ENCODE measurements at regions not wholly inside any gene's neighbourhood (a gene's known extent, or its start where the extent isn't known, plus 50 kb on each side); places are given as distances from the start of the nearest gene placed in this dataset.

- Histone ChIP-seq H3K36me3 (ENCODE audit: control insufficient read depth, insufficient read depth, low read length, severe bottlenecking) (no peaks in the 10 kb centered on the region), H3K9ac (ENCODE audit: low read length) (no peak overlapping the region), H3K4me1 (ENCODE audit: control insufficient read depth, insufficient read depth, low read length) (no peaks in the 10 kb centered on the region), H3K27me3 (replicated peaks; ENCODE audit: control insufficient read depth, insufficient read depth, low read length) (no peaks in the 10 kb centered on the region), H3K4me3 (ENCODE audit: low read length) (no peak overlapping the region), H3K9me3 (ENCODE audit: control insufficient read depth, low read length) (no peaks in the 10 kb centered on the region)
- DNase-seq (ENCODE audit: low read depth): no peak
Observed at GRCh38 chr18:78740876-78741275, 238.7 kb upstream of the SALL3 start.

- H3K27me3 ChIP-seq (replicated peaks; ENCODE audit: control insufficient read depth, insufficient read depth, low read length): no peaks in the 10 kb centered on the region
- no peak for DNase-seq (ENCODE audit: low read depth)
- H3K9me3 ChIP-seq (ENCODE audit: control insufficient read depth, low read length): no peaks in the 10 kb centered on the region
- no peak overlapping the region for H3K4me3 ChIP-seq (ENCODE audit: low read length)
- H3K36me3 ChIP-seq (ENCODE audit: control insufficient read depth, insufficient read depth, low read length, severe bottlenecking): no peaks in the 10 kb centered on the region
- no peaks in the 10 kb centered on the region for H3K4me1 ChIP-seq (ENCODE audit: control insufficient read depth, insufficient read depth, low read length)
- H3K9ac ChIP-seq (ENCODE audit: low read length): no peak overlapping the region
Observed at GRCh38 chr18:78741381-78742217, 238.0 kb upstream of the SALL3 start.

- no peak overlapping the region for H3K4me3 ChIP-seq (ENCODE audit: low read length)
- H3K36me3 ChIP-seq (ENCODE audit: control insufficient read depth, insufficient read depth, low read length, severe bottlenecking): no peaks in the 10 kb centered on the region
- H3K27me3 ChIP-seq (replicated peaks; ENCODE audit: control insufficient read depth, insufficient read depth, low read length): no peaks in the 10 kb centered on the region
- H3K9ac ChIP-seq (ENCODE audit: low read length): no peak overlapping the region
- DNase-seq (ENCODE audit: low read depth): no peak
- H3K4me1 ChIP-seq (ENCODE audit: control insufficient read depth, insufficient read depth, low read length): no peaks in the 10 kb centered on the region
- no peaks in the 10 kb centered on the region for H3K9me3 ChIP-seq (ENCODE audit: control insufficient read depth, low read length)
Observed at GRCh38 chr18:78742218-78742745, 237.3 kb upstream of the SALL3 start.

- Histone ChIP-seq H3K27me3 (replicated peaks; ENCODE audit: control insufficient read depth, insufficient read depth, low read length) (no peaks in the 10 kb centered on the region), H3K36me3 (ENCODE audit: control insufficient read depth, insufficient read depth, low read length, severe bottlenecking) (no peaks in the 10 kb centered on the region), H3K9ac (ENCODE audit: low read length) (no peak overlapping the region), H3K4me1 (ENCODE audit: control insufficient read depth, insufficient read depth, low read length) (no peaks in the 10 kb centered on the region), H3K9me3 (ENCODE audit: control insufficient read depth, low read length) (no peaks in the 10 kb centered on the region), H3K4me3 (ENCODE audit: low read length) (no peak overlapping the region)
- no peak for DNase-seq (ENCODE audit: low read depth)
Observed at GRCh38 chr18:78743078-78743477, 236.5 kb upstream of the SALL3 start.

GRCh38 chr18:78751664-78752063 is 228.0 kb upstream of the SALL3 start:
- H3K27me3 ChIP-seq (replicated peaks; ENCODE audit: control insufficient read depth, insufficient read depth, low read length): no peaks in the 10 kb centered on the region
- H3K36me3 ChIP-seq (ENCODE audit: control insufficient read depth, insufficient read depth, low read length, severe bottlenecking): no peaks in the 10 kb centered on the region
- no peaks in the 10 kb centered on the region for H3K4me1 ChIP-seq (ENCODE audit: control insufficient read depth, insufficient read depth, low read length)
- H3K9ac ChIP-seq (ENCODE audit: low read length): no peak overlapping the region
- H3K9me3 ChIP-seq (ENCODE audit: control insufficient read depth, low read length): no peaks in the 10 kb centered on the region
- no peak for DNase-seq (ENCODE audit: low read depth)
- H3K4me3 ChIP-seq (ENCODE audit: low read length): no peak overlapping the region

GRCh38 chr18:78753240-78753639 is 226.4 kb upstream of the SALL3 start:
- no peaks in the 10 kb centered on the region for H3K36me3 ChIP-seq (ENCODE audit: control insufficient read depth, insufficient read depth, low read length, severe bottlenecking)
- no peak for DNase-seq (ENCODE audit: low read depth)
- no peaks in the 10 kb centered on the region for H3K9me3 ChIP-seq (ENCODE audit: control insufficient read depth, low read length)
- H3K9ac ChIP-seq (ENCODE audit: low read length): no peak overlapping the region
- H3K4me3 ChIP-seq (ENCODE audit: low read length): no peak overlapping the region
- H3K27me3 ChIP-seq (replicated peaks; ENCODE audit: control insufficient read depth, insufficient read depth, low read length): no peaks in the 10 kb centered on the region
- H3K4me1 ChIP-seq (ENCODE audit: control insufficient read depth, insufficient read depth, low read length): no peaks in the 10 kb centered on the region

GRCh38 chr18:78754311-78755043 is 225.1 kb upstream of the SALL3 start:
- Histone ChIP-seq H3K36me3 (ENCODE audit: control insufficient read depth, insufficient read depth, low read length, severe bottlenecking) (no peaks in the 10 kb centered on the region), H3K9ac (ENCODE audit: low read length) (no peak overlapping the region)
- DNase-seq (ENCODE audit: low read depth): no peak

GRCh38 chr18:78757014-78757413 is 222.6 kb upstream of the SALL3 start:
- H3K27me3 ChIP-seq (replicated peaks; ENCODE audit: control insufficient read depth, insufficient read depth, low read length): no peaks in the 10 kb centered on the region
- no peaks in the 10 kb centered on the region for H3K36me3 ChIP-seq (ENCODE audit: control insufficient read depth, insufficient read depth, low read length, severe bottlenecking)
- DNase-seq (ENCODE audit: low read depth): no peak
- peaks cover 7% of the 10 kb centered on the region for H3K9me3 ChIP-seq (ENCODE audit: control insufficient read depth, low read length)
- no peak overlapping the region for H3K9ac ChIP-seq (ENCODE audit: low read length)
- no peak overlapping the region for H3K4me3 ChIP-seq (ENCODE audit: low read length)
- H3K4me1 ChIP-seq (ENCODE audit: control insufficient read depth, insufficient read depth, low read length): no peaks in the 10 kb centered on the region

More at GRCh38 chr18:78754311-78755043, 225.1 kb upstream of the SALL3 start:
- Histone ChIP-seq H3K27me3 (replicated peaks; ENCODE audit: control insufficient read depth, insufficient read depth, low read length) (no peaks in the 10 kb centered on the region), H3K9me3 (ENCODE audit: control insufficient read depth, low read length) (no peaks in the 10 kb centered on the region), H3K4me1 (ENCODE audit: control insufficient read depth, insufficient read depth, low read length) (no peaks in the 10 kb centered on the region), H3K4me3 (ENCODE audit: low read length) (no peak overlapping the region)

- H3K27me3 ChIP-seq (replicated peaks; ENCODE audit: control insufficient read depth, insufficient read depth, low read length): no peaks in the 10 kb centered on the region
- H3K4me1 ChIP-seq (ENCODE audit: control insufficient read depth, insufficient read depth, low read length): no peaks in the 10 kb centered on the region
- H3K9ac ChIP-seq (ENCODE audit: low read length): no peak overlapping the region
- peaks cover 7% of the 10 kb centered on the region for H3K9me3 ChIP-seq (ENCODE audit: control insufficient read depth, low read length)
- H3K36me3 ChIP-seq (ENCODE audit: control insufficient read depth, insufficient read depth, low read length, severe bottlenecking): no peaks in the 10 kb centered on the region
- no peak for DNase-seq (ENCODE audit: low read depth)
- H3K4me3 ChIP-seq (ENCODE audit: low read length): no peak overlapping the region
Observed at GRCh38 chr18:78758496-78758895, 221.1 kb upstream of the SALL3 start.

GRCh38 chr18:78762753-78763152 is 216.9 kb upstream of the SALL3 start:
- DNase-seq (ENCODE audit: low read depth): no peak
- Histone ChIP-seq H3K9me3 (ENCODE audit: control insufficient read depth, low read length) (peaks cover 10% of the 10 kb centered on the region), H3K27me3 (replicated peaks; ENCODE audit: control insufficient read depth, insufficient read depth, low read length) (no peaks in the 10 kb centered on the region), H3K36me3 (ENCODE audit: control insufficient read depth, insufficient read depth, low read length, severe bottlenecking) (no peaks in the 10 kb centered on the region), H3K4me1 (ENCODE audit: control insufficient read depth, insufficient read depth, low read length) (no peaks in the 10 kb centered on the region), H3K9ac (ENCODE audit: low read length) (no peak overlapping the region), H3K4me3 (ENCODE audit: low read length) (no peak overlapping the region)

- no peaks in the 10 kb centered on the region for H3K4me1 ChIP-seq (ENCODE audit: control insufficient read depth, insufficient read depth, low read length)
- H3K9ac ChIP-seq (ENCODE audit: low read length): no peak overlapping the region
- H3K9me3 ChIP-seq (ENCODE audit: control insufficient read depth, low read length): peaks cover 10% of the 10 kb centered on the region
- no peak overlapping the region for H3K4me3 ChIP-seq (ENCODE audit: low read length)
- no peaks in the 10 kb centered on the region for H3K27me3 ChIP-seq (replicated peaks; ENCODE audit: control insufficient read depth, insufficient read depth, low read length)
- DNase-seq (ENCODE audit: low read depth): no peak
- H3K36me3 ChIP-seq (ENCODE audit: control insufficient read depth, insufficient read depth, low read length, severe bottlenecking): no peaks in the 10 kb centered on the region
Observed at GRCh38 chr18:78764544-78764943, 215.1 kb upstream of the SALL3 start.
